ENCODE measurements at regions not wholly inside any gene's neighbourhood (a gene's known extent, or its start where the extent isn't known, plus 50 kb on each side); places are given as distances from the start of the nearest gene placed in this dataset.
"Not testable (repeated sequence)": the region's sequence is repeated elsewhere in the genome, so short reads cannot be mapped to it uniquely, and the experiment has no call there.

DNA sequence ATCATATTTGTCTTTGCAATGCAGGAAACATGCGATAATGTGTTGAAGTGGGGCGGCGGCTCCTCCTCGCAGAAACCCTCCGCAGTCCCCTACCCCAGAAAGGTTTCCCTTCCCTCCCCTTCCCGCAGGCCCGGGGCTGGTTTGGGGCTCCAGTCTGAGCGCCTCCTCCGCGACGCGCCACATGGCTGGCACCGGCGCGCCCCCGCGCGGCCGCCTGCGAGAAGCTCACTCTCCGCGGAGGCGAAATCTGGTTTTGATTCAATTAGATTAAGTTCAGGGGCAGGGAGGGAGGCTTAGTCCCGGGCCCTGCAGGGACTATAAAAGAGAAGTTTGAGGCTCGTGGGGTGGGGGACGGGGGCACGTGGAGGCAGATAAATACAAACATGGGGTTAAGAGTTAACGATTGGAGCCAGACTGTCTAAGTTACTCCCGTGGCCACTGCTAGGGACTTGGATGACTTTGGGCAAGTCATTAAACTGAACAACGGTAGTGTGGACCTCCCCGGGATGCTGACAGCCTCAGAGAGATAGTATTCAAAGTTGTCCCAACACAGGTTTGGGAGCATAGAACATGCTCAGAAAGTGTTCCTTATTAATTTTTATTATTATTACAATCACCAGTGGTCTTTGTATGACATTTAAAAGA is 69.4 kb downstream of the MSX2 start:
- DNase-seq (ENCODE audit: low spot score) = peak; percentile 67

DNA sequence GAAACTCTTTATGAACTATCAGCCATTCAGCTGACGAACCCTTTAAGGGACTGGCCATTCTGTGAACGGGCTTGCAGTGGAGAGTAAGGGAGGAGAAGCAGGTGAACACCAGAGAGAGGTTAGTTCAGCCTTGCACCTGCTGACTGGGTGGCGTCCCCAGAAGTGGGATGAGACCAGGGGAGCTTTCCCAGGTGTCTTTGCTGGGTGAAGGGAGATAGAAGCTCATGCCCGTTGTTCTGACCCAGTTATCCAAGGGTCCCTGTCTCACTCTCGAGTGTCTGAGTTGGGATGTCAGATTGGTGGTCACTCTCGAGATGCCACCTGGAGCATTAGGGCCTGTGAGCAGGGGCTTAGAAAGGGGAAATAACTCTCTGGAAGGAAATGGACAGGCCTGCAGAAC is 68.7 kb downstream of the MSX2 start:
- no peak for DNase-seq (ENCODE audit: low spot score)

DNA sequence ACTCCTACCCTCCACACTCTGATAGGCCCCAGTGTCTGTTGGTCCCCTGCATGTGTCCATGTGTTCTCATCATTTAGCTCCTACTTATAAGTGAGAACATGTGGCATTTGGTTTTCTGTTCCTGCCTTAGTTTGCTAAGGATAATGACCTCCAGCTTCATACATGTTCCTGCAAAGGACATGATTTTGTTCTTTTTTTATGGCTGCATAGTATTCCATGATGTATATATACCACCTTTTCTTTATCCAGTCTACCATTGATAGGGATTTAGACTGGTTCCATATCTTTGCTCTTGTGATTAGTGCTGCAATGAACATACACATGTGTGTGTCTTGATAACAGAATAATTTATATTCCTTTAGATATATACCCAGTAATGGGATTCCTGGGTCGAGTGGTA is 67.9 kb downstream of the MSX2 start:
- DNase-seq (ENCODE audit: low spot score) = not testable (repeated sequence)

DNA sequence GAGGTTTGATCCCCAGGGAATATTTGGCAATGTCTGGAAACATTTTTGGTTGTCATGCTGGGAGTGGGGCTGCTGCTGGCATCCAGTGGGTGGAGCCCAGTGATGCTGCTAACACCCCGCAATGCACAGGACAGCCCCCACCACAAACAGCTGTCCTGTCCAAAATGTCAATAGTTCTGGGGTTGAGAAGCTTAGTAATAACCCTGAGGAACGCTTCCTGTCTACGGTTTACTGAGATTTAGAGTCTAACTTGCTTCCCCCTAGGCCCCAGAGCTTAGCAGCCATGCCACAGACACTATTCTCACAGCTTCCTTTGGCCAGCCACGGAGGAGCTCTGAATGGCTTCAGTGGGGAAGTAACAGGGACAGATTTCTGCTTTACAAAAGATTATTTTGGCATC is 66.5 kb downstream of the MSX2 start:
- DNase-seq (ENCODE audit: low spot score) = peak; percentile 44

DNA sequence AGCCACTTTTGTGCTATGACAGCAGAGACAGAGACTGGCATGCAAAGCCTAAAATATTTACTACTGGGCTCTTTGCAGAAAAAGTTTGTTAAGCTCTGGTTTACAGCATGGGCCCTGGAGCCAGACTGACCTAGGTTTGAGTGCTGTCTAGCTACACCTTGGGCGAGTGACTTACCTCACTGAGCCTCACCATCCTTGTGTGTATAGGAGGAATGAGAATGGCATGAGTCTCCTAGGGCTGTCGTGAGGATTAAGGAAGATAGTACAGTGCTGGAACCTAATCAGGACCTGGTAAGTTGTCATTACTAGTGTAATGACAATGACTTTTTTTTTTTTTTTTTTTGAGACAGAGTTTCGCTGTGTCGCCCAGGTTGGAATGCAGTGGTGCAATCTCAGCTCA is 65.2 kb downstream of the MSX2 start:
- no peak for DNase-seq (ENCODE audit: low spot score)

DNA sequence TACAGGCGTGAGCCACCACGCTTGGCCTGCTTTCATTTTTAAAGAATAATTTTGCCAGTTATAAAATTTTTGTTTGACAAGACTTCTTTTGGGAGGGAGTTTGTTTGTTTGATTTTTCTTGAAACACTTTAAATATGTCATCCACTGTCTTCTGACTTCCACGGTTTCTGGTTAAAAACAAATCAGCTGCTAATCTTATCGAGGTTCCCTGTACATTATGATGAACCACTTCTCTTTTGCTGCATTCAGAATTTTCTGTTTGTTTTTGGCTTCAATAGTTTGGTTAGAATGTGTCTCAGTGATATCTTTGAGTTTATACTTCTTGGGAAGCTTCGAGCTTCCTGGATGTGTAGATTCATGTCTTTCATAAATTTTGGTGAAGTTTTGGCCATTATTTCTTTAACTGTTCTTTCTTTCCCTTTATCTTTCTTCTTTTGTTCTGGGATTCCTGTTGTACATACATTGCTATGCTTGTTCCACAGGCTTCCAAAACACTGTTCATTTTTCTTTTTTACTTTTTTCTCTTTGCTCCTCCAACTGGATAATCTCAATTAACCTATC is 60.8 kb downstream of the MSX2 start:
- DNase-seq (ENCODE audit: low spot score) = no peak

Measured in umbilical cord (tissue), 1 donor.